ENCODE measurements at regions not wholly inside any gene's neighbourhood (a gene's known extent, or its start where the extent isn't known, plus 50 kb on each side); places are given as distances from the start of the nearest gene placed in this dataset.

GRCh38 chr19:28609944-28610343 is 603.0 kb downstream of the UQCRFS1 start:
- Histone ChIP-seq H2AK5ac (ENCODE audit: insufficient read length, low read length) (no peak overlapping the region), H3K4me2 (ENCODE audit: insufficient read depth, insufficient read length, low read length) (no peak overlapping the region), H3K18ac (ENCODE audit: insufficient read length, low read depth, low read length) (no peak overlapping the region), H4K20me1 (ENCODE audit: control insufficient read depth, insufficient read depth, insufficient read length) (no peaks in the 10 kb centered on the region), H2BK12ac (ENCODE audit: insufficient read length, low read depth, low read length) (no peak overlapping the region), H3K9me3 (ENCODE audit: control insufficient read depth, low read depth, low read length) (peaks cover 11% of the 10 kb centered on the region), H2BK20ac (ENCODE audit: low read depth, low read length, poor library complexity, severe bottlenecking) (no peak overlapping the region), H3K27ac (ENCODE audit: insufficient read length, low read depth, low read length) (no peak overlapping the region), H3K4ac (ENCODE audit: low read depth, low read length) (no peak overlapping the region), H3K9ac (ENCODE audit: extremely low read depth, insufficient read length, low read length) (no peak overlapping the region), H3K23me2 (ENCODE audit: insufficient read length, low read depth, low read length, poor library complexity, severe bottlenecking) (no peaks in the 10 kb centered on the region), H2BK5ac (ENCODE audit: insufficient read length, low read length) (no peak overlapping the region), H4K91ac (ENCODE audit: insufficient read length, low read depth, low read length) (no peak overlapping the region), H3K14ac (ENCODE audit: insufficient read depth, low read length) (no peak overlapping the region), H4K8ac (replicated peaks; ENCODE audit: insufficient read length, low read depth, low read length) (no peak overlapping the region), H2BK120ac (ENCODE audit: low read depth, low read length, poor library complexity, severe bottlenecking) (no peak overlapping the region), H2AFZ (ENCODE audit: low read length) (no peak overlapping the region), H3K56ac (ENCODE audit: insufficient read length, low read depth, low read length) (no peak overlapping the region), H3K79me1 (ENCODE audit: insufficient read depth, low read depth, low read length, poor library complexity, severe bottlenecking) (no peaks in the 10 kb centered on the region), H4K5ac (ENCODE audit: insufficient read length, low read depth, low read length) (no peak overlapping the region), H3K23ac (ENCODE audit: insufficient read length, low read depth, low read length) (no peak overlapping the region), H2BK15ac (ENCODE audit: low read depth, low read length) (no peak overlapping the region), H3K27me3 (ENCODE audit: insufficient read depth, low read length) (no peaks in the 10 kb centered on the region), H3K79me2 (ENCODE audit: insufficient read depth, low read length) (no peaks in the 10 kb centered on the region), H3K4me1 (ENCODE audit: insufficient read depth, low read length) (no peaks in the 10 kb centered on the region), H3T11ph (ENCODE audit: low read length) (no peak overlapping the region)
- no peak overlapping the region for H3K27ac Mint-ChIP-seq
- no CpG with 5 or more reads among the region's 5 CpGs for WGBS (ENCODE audit: extremely low coverage, insufficient read length, low lambda C conversion rate)
- no peak for DNase-seq
- H3K36me3 Mint-ChIP-seq (ENCODE audit: insufficient read depth in 1 of 3, low read depth in 3 of 3) = peaks cover 13 to 22% (median 21%) of the 10 kb centered on the region in 3 experiments
- H3K27me3 Mint-ChIP-seq (ENCODE audit: low read depth) = peaks cover 1% of the 10 kb centered on the region; the same call in 1 of the 2 replicates
- no peak for TF ChIP-seq CTCF (conservative IDR thresholded peaks at IDR 0.05)
- peaks cover 2 to 5% of the 10 kb centered on the region in 2 experiments; a peak in 1 of 4 replicates for H3K4me1 Mint-ChIP-seq
- H3K9me3 Mint-ChIP-seq = peaks cover 31 to 49% of the 10 kb centered on the region in 2 experiments
- no peak overlapping the region for H3K4me3 Mint-ChIP-seq
